ENCODE measurements at regions not wholly inside any gene's neighbourhood (a gene's known extent, or its start where the extent isn't known, plus 50 kb on each side); places are given as distances from the start of the nearest gene placed in this dataset.

GRCh38 chr2:111640480-111640879 lies 243.5 kb downstream of the ANAPC1 start:
- in situ Hi-C loops (cut with MboI; ENCODE audit: low sequenced_read_pairs, unreplicated experiment): no loop called here
- no peak for TF ChIP-seq CTCF (IDR thresholded peaks at IDR 0.05; ENCODE audit: borderline replicate concordance, control extremely low read depth, extremely low read depth, insufficient read depth, missing control alignments)
- DNase-seq (ENCODE audit: low spot score): no peak

- no peak for DNase-seq (ENCODE audit: low spot score)
Measured at GRCh38 chr2:111642586-111643327, 241.2 kb downstream of the ANAPC1 start.

GRCh38 chr2:111643759-111644158 lies 240.2 kb downstream of the ANAPC1 start:
- TF ChIP-seq CTCF (IDR thresholded peaks at IDR 0.05; ENCODE audit: borderline replicate concordance, control extremely low read depth, extremely low read depth, insufficient read depth, missing control alignments): no peak
- DNase-seq (ENCODE audit: low spot score): no peak
- in situ Hi-C loops (cut with MboI; ENCODE audit: low sequenced_read_pairs, unreplicated experiment): no loop called here

More at GRCh38 chr2:111642586-111643327, 241.2 kb downstream of the ANAPC1 start:
- TF ChIP-seq CTCF (IDR thresholded peaks at IDR 0.05; ENCODE audit: borderline replicate concordance, control extremely low read depth, extremely low read depth, insufficient read depth, missing control alignments): no peak
- in situ Hi-C loops (cut with MboI; ENCODE audit: low sequenced_read_pairs, unreplicated experiment): no loop called here

- TF ChIP-seq CTCF (IDR thresholded peaks at IDR 0.05; ENCODE audit: borderline replicate concordance, control extremely low read depth, extremely low read depth, insufficient read depth, missing control alignments): no peak
- in situ Hi-C loops (cut with MboI; ENCODE audit: low sequenced_read_pairs, unreplicated experiment): no loop called here
- no peak for DNase-seq (ENCODE audit: low spot score)
Measured at GRCh38 chr2:111647359-111647758, 236.6 kb downstream of the ANAPC1 start.

- in situ Hi-C loops (cut with MboI; ENCODE audit: low sequenced_read_pairs, unreplicated experiment): no loop called here
- DNase-seq (ENCODE audit: low spot score): no peak
- no peak for TF ChIP-seq CTCF (IDR thresholded peaks at IDR 0.05; ENCODE audit: borderline replicate concordance, control extremely low read depth, extremely low read depth, insufficient read depth, missing control alignments)
Measured at GRCh38 chr2:111652038-111652437, 232.0 kb downstream of the ANAPC1 start.

- in situ Hi-C loops (cut with MboI; ENCODE audit: low sequenced_read_pairs, unreplicated experiment): no loop called here
- TF ChIP-seq CTCF (IDR thresholded peaks at IDR 0.05; ENCODE audit: borderline replicate concordance, control extremely low read depth, extremely low read depth, insufficient read depth, missing control alignments): no peak
- no peak for DNase-seq (ENCODE audit: low spot score)
Measured at GRCh38 chr2:111652681-111653080, 231.3 kb downstream of the ANAPC1 start.
